ENCODE measurements at regions not wholly inside any gene's neighbourhood (a gene's known extent, or its start where the extent isn't known, plus 50 kb on each side); places are given as distances from the start of the nearest gene placed in this dataset.

GRCh38 chr10:128575761-128576160 is 449.5 kb upstream of the MKI67 start:
- TF ChIP-seq CTCF (IDR thresholded peaks at IDR 0.05), result no peak
- TF ChIP-seq POLR2AphosphoS5 (IDR thresholded peaks at IDR 0.05; ENCODE audit: insufficient read depth in 1 of 2, low read depth in 1 of 2), result no peak
